Fibroblast of pulmonary artery (primary cell): ENCODE measurements at regions not wholly inside any gene's neighbourhood (a gene's known extent, or its start where the extent isn't known, plus 50 kb on each side); places are given as distances from the start of the nearest gene placed in this dataset.
A peak's percentile ranks its signal among the peaks of the same experiment; 100 is the strongest.
"Not testable (repeated sequence)": the region's sequence is repeated elsewhere in the genome, so short reads cannot be mapped to it uniquely, and the experiment has no call there.

Experiments used
- DNase-seq: peaks from one replicate; pipeline ENCODE4 v3.0.0-alpha.2; 2010; ENCODE audit warnings: low read depth
- H3K4me3 ChIP-seq: replicated peaks from 2 replicates; pipeline ENCODE4 v1.5.1; 2011; ENCODE audit warnings: low read depth, mild to moderate bottlenecking, control low read depth, low read length, moderate library complexity
- CTCF ChIP-seq: IDR thresholded peaks from 2 replicates; pipeline ENCODE4 v1.5.1; 2011; ENCODE audit warnings: mild to moderate bottlenecking, control low read depth, low read length, inconsistent platforms; ENCODE audit errors: missing control alignments

- TF ChIP-seq CTCF = no peak
- DNase-seq = peak; percentile 52
- H3K4me3 ChIP-seq = no peak overlapping the region
Observed at GRCh38 chr4:66376396-66376795, 706.1 kb upstream of the EPHA5 start.

GRCh38 chr4:66373268-66373667 lies 703.0 kb upstream of the EPHA5 start:
- TF ChIP-seq CTCF = no peak
- no peak overlapping the region for H3K4me3 ChIP-seq
- DNase-seq = peak; percentile 8

- TF ChIP-seq CTCF = no peak
- peak; percentile 65 for DNase-seq
- no peak overlapping the region for H3K4me3 ChIP-seq
Observed at GRCh38 chr4:66372706-66373105, 702.4 kb upstream of the EPHA5 start.

- no peak overlapping the region for H3K4me3 ChIP-seq
- TF ChIP-seq CTCF = no peak
- DNase-seq = no peak
Observed at GRCh38 chr4:66367043-66367660, 696.9 kb upstream of the EPHA5 start.

- DNase-seq = not testable (repeated sequence)
Observed at GRCh38 chr4:66360395-66360794, 690.1 kb upstream of the EPHA5 start.

GRCh38 chr4:66357316-66357715 lies 687.0 kb upstream of the EPHA5 start:
- no peak overlapping the region for H3K4me3 ChIP-seq
- TF ChIP-seq CTCF = no peak
- peak; percentile 22 for DNase-seq

More at GRCh38 chr4:66360395-66360794, 690.1 kb upstream of the EPHA5 start:
- not testable (repeated sequence) for H3K4me3 ChIP-seq

- DNase-seq = no peak
- no peak overlapping the region for H3K4me3 ChIP-seq
- no peak for TF ChIP-seq CTCF
Observed at GRCh38 chr4:66355328-66355727, 685.0 kb upstream of the EPHA5 start.
